LoVo (cell line): ENCODE measurements at regions not wholly inside any gene's neighbourhood (a gene's known extent, or its start where the extent isn't known, plus 50 kb on each side); places are given as distances from the start of the nearest gene placed in this dataset.

Experiments
- DNase-seq: peaks from one replicate; pipeline ENCODE4 v3.0.0-alpha.2; 2016; ENCODE audit warnings: low spot score

DNA sequence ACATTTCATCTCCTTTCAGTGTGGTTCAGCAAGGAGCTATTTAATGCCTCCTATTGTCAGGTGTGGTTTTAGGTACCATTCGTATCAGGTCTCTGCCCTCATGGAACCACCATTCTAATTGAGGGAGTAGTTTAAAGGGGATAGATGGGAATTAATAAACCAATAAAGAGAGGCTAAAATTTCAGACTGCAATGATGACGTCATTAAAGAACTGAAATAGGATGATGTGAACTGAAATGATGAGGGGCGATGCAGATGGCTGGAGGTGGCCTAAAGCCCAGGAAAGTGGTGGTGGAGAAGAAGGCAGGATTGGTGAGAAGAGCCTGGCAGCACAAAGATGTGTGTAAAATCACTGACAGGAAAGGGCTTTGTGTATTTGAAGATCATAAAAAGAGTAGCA lies 148.9 kb upstream of the RBFOX1 start:
- no peak for DNase-seq

DNA sequence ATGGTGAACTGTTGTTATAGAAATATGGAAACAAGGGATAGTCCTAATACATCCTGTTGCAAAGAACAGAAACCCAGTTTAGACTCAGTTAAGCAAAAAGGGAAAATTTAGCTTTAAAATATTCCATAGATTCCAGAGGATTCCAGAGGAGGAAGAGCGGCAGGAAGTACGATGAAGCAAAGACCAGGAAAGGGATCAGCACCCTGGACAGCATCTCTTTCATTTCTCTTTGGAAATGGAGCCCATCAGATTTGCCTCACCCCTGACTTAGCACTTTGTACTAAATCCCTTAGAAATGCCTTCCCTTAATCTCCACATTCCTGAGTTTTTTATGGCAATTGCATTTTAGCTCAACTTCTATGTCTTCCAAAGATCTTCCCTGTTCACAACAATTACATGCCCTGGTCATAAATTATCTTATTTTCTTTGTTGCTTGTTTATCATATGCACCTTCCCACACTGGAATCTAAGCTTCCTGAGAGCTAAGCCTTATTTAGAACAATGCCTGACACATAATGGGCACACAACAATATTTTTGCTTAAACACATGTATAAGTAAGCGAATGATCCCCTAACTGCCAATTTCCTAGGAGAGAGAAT lies 150.0 kb upstream of the RBFOX1 start:
- no peak for DNase-seq

DNA sequence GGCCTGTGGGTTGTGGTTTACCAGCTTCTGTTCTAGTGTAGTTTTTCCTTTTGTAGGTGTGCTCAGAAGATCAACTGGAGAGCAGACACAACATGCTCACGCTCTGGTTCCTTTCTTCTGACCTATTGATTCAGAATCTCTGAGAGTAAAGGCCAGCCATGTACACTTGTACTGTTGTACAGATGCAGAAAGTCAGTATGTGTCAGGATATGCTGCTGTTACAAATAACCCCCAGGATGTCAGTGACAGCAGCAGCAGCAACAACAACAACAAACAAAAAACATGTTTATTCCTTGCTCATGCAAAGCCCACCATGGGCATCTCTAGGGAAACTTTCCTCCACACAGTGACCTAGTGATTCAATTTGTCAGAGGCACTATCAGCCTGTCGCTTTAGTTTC lies 154.8 kb upstream of the RBFOX1 start:
- no peak for DNase-seq

- no peak for DNase-seq
Observed at GRCh38 chr16:7171151-7171550, 161.5 kb upstream of the RBFOX1 start.

- DNase-seq, result no peak
Observed at GRCh38 chr16:7167626-7168025, 165.0 kb upstream of the RBFOX1 start.

DNA sequence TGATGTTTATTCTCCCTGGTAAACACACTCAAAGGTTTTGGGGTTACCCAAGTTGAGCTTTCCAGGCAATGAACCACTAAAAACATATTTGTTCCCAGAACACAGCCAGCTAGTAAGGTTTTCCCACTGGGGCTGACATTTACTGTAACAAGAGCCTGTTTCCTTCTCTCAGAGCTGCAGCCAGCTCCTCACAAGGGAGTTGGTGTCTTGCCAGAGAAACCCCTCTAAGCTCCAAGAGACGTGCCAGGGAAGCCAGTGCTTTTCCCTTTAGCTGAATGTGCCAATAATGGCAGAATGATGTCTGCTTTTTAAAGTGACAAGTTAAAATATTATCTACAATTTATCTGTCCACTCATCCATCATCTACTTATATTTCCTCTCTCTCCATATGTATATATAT lies 170.8 kb upstream of the RBFOX1 start:
- DNase-seq, result no peak

DNA sequence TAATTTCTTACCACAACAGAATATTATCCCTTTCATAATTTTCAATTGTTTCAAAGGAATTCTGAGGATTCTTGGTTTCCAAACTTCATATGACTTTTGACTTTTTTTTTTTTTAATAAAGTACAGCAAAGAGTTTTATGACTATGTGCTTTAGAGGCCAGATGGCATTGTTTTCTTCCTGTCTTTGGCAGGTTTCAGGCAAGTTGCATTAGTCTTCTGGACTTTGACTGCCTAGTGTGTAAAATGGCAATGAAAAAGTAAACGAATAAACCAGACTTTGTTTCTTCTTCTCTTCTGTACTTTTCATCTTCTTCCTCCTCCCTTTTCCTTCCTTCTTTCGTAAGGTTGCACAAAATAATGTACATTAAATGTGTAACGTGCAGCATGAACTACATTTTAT lies 172.6 kb upstream of the RBFOX1 start:
- no peak for DNase-seq

GRCh38 chr16:7158481-7158880 lies 174.2 kb upstream of the RBFOX1 start:
- DNase-seq, result no peak

GRCh38 chr16:7150230-7150629 lies 182.4 kb upstream of the RBFOX1 start:
- no peak for DNase-seq

- DNase-seq, result no peak
Observed at GRCh38 chr16:7148606-7149005, 184.0 kb upstream of the RBFOX1 start.

DNA sequence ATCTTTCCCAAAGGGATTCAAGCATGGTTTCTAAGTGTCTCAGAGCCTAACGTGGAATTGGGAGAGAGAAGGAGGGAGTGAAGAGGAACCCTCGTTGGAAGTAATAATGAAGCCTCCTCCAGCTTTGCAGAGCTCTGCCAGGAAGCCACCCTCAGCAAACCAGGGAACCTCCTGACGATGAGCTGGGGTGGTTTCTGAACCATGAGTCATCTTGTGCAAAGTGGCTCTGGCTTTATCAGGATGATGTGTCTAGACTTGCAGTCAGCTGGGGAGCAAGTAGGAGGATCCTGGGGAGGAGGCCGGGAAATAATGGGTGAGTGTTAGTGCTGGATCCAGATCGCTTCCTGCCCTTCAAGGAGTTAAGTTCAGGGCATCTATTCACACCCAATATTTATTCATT lies 191.7 kb upstream of the RBFOX1 start:
- no peak for DNase-seq

- peak; percentile 15 for DNase-seq
Observed at GRCh38 chr16:7137560-7138330, 194.9 kb upstream of the RBFOX1 start.

- no peak for DNase-seq
Observed at GRCh38 chr16:7132465-7132864, 200.2 kb upstream of the RBFOX1 start.

DNA sequence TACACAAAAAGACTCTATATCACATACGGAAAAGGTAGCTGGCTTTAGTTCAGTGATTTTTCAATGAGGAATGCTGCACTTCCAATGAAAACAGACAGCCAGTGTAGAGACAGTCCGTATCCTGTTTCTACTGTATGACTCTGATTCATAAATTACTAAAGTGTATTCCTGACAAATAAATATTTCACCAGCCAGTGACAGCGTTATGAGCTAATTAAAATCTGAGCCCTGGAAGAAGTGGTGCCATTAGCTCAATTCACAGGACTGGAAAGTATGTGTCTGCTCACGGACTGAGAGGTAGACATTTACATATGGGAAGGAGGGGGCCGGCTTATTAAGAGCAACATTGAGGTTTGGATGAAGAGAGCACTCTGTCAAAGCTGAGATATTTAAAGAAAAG lies 207.9 kb upstream of the RBFOX1 start:
- DNase-seq, result no peak

- DNase-seq, result no peak
Observed at GRCh38 chr16:7124242-7124641, 208.4 kb upstream of the RBFOX1 start.

GRCh38 chr16:7116734-7117133 lies 215.9 kb upstream of the RBFOX1 start:
- no peak for DNase-seq

- no peak for DNase-seq
Observed at GRCh38 chr16:7115898-7116297, 216.7 kb upstream of the RBFOX1 start.

DNA sequence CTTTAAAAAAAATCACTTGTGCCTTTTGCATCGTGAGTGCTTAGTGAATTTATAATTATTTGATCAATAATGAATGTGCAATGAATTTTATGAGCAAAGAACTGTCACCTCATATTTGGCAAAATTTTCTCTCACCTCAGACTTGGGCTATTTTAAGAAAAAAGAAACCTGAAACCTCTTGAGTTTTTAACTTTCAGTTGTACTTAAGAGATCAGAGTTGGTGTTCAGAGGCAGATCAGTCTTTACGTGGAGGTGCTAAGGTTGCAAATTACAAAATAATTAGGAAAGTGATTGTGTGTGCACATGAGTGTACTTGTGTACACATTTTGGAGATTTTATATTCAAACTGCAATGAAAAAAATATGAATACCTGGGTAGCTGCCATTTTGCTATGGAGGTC lies 218.7 kb upstream of the RBFOX1 start:
- DNase-seq, result no peak

- no peak for DNase-seq
Observed at GRCh38 chr16:7113395-7113794, 219.2 kb upstream of the RBFOX1 start.

GRCh38 chr16:7111265-7111664 lies 221.4 kb upstream of the RBFOX1 start:
- DNase-seq, result no peak

- DNase-seq, result no peak
Observed at GRCh38 chr16:7107436-7107835, 225.2 kb upstream of the RBFOX1 start.

DNA sequence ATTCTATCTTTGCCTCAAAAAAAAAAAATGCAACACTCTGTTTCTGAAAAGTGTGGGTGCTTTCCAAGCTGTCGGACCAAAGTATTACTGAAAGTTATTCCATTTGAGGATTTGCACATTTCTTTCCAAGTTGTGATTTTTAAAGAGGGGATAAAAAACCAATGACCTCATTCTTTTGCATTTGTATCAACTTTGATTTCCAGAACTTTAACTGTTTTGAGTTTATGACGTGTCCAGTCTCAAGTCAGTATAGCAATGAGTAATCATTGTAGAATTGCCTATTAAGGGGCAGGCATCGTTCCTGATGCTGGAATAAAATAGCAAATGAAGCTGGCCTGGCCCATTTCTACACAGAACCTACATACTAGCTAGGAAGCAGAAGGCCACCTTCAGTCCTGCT lies 229.6 kb upstream of the RBFOX1 start:
- DNase-seq, result no peak

GRCh38 chr16:7101054-7101453 lies 231.6 kb upstream of the RBFOX1 start:
- DNase-seq, result no peak

GRCh38 chr16:7097518-7097917 lies 235.1 kb upstream of the RBFOX1 start:
- DNase-seq, result no peak
